Cardiac fibroblast (primary cell): ENCODE measurements at regions not wholly inside any gene's neighbourhood (a gene's known extent, or its start where the extent isn't known, plus 50 kb on each side); places are given as distances from the start of the nearest gene placed in this dataset.
"Not testable (repeated sequence)": the region's sequence is repeated elsewhere in the genome, so short reads cannot be mapped to it uniquely, and the experiment has no call there.

Experiments used
- DNase-seq, 2 donors: peaks; one replicate each; pipeline versions ENCODE4 v3.0.0 to v3.0.0-alpha.2; 2010; ENCODE audit warnings: low read depth in 2 of 2
- H3K4me3 ChIP-seq, 2 donors: replicated peaks in 1 of 2; 1 replicate in 1 of 2; 2 replicates in 1 of 2; pipeline ENCODE4 v1.5.1; 2011; ENCODE audit warnings: low read depth in 2 of 2, low read length in 2 of 2, mild to moderate bottlenecking in 2 of 2, moderate library complexity in 1 of 2
- TF ChIP-seq, protein P1 (sequence below): IDR thresholded peaks from one replicate; pipeline ENCODE4 v1.5.1; 2011; ENCODE audit warnings: low read depth, mild to moderate bottlenecking, low read length, inconsistent platforms

DNA sequence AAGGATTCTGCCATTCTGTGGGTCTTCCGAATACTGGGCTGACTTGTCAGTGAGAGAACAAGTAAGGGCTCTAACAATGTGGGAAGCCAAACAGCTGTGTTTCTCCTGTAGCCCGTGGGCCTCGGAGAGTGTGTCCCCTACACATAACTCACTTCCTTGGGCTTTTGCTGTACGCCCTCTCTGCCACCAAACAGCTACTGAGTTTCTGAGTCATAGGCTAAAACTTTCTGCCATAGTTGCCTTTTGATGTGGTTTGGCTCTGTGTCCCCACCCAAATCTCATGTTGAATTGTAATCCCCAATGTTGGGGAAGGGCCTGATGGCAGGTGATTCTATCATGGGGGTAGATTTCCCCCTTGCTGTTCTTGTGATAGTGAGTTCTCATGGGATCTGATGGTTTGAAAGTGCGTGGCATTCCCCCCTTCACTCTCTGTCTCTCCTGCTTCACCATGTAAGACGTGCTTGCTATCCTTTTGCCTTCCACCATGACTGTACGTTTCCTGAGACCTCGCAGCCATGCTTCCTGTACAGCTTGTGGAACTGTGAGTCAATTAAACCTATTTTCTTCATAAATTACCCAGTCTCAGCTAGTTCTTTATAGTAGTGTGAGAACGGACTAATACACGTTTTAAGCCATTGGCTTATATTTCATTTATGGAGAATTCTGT, 194.8 kb upstream of the HMCN1 start:
- DNase-seq = peak in 1 of 2 donors; percentile 28
- no peak overlapping the region for H3K4me3 ChIP-seq
- TF ChIP-seq, protein P1, sequence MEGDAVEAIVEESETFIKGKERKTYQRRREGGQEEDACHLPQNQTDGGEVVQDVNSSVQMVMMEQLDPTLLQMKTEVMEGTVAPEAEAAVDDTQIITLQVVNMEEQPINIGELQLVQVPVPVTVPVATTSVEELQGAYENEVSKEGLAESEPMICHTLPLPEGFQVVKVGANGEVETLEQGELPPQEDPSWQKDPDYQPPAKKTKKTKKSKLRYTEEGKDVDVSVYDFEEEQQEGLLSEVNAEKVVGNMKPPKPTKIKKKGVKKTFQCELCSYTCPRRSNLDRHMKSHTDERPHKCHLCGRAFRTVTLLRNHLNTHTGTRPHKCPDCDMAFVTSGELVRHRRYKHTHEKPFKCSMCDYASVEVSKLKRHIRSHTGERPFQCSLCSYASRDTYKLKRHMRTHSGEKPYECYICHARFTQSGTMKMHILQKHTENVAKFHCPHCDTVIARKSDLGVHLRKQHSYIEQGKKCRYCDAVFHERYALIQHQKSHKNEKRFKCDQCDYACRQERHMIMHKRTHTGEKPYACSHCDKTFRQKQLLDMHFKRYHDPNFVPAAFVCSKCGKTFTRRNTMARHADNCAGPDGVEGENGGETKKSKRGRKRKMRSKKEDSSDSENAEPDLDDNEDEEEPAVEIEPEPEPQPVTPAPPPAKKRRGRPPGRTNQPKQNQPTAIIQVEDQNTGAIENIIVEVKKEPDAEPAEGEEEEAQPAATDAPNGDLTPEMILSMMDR = no peak

DNA sequence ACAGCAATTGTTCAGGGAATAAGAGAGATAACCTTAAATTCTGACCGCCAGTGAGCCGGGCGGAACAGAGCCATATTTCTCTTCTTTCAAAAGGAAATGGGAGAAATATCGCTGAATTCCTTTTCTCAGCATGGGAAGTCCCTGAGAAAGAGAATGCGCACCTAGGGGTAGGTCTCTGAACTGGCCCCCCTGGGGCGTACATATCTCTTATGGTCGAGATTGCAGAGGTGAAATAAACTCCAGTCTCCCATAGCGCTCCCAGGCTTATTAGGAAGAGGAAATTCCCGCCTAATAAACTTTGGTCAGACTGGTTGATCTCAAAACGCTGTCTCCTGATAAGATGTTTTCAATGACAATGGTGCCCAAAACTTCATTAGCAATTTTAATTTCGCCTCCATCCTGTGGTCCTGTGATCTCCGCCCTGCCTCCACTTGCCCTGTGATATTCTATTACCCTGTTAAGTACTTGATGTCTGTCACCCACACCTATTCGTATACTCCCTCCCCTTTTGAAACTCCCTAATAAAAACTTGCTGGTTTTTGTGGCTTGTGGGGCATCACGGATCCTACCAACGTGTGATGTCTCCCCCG, 195.8 kb upstream of the HMCN1 start:
- not testable (repeated sequence) for DNase-seq, H3K4me3 ChIP-seq

DNA sequence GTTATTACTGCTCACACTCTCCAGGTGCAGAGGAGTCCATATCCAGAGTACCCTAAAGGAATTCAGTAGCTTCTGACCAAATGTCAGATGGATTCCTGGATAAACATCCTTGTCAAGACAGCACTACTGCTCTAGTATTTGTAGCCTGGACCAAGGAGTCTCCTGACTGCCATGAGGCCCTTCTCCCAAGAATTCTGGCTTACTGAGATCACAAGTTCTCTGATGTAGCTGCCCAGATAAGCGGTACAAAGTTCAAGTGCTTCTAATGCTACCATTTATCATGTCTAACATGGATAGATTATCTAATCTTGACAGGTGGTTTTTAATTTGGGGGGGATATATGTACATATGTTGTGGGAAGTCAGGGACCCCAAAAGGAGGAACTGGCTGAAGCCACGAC, 196.6 kb upstream of the HMCN1 start:
- DNase-seq = no peak
- H3K4me3 ChIP-seq = no peak overlapping the region
- TF ChIP-seq, protein P1 = no peak

DNA sequence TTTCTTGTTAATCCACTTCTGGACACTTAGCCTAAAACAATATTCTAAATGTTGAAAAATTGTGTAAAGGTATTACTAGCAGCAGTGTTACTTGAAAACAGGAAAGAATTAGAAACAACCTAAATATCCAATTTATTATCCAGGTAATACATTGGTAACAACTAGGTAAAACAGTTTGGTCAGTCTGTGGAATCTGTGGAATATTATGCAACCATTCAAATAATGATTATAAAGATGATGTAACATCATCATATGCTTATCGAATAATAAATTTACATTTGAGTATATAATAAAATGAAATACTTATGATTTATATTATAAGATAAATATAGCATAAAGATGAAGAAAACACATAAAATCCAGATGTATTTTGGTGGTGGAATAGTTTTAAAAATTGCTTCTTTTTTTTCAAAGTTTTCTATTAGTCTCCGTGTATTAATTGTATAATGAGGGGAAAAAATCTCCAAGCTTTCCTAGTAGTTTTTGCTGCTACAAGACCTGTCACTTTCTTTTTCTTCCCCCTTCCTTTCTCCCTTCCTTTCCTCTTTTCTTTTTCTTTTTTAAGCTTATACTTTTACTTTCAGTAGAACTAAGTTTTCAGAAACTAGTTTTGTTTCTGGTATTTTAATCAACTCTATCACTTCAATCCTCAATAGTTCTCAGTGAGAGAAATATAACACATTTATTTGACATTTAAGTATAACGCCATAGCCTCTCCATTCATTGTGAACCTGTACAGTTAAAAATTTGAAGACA, 197.8 kb upstream of the HMCN1 start:
- TF ChIP-seq, protein P1 = no peak
- no peak overlapping the region for H3K4me3 ChIP-seq
- DNase-seq = no peak

DNA sequence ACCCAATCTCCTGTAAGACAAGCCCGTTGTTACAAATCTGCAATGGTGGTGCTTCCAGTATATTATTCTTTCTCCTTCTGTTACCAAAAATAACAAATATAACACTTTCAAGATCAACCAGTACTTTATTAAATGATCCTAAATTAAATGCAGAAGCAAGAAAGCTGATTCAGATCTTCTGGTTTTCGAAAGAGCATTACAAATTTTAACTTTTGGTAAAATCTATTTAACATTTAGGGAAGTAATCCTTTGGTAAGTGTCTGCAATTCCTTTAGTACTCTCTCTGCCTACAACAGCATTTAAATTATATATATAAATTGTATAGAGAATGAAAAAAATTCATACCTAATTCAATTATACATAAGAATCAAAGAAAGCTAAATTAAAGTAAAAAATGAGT, 198.6 kb upstream of the HMCN1 start:
- TF ChIP-seq, protein P1 = no peak
- no peak overlapping the region for H3K4me3 ChIP-seq
- no peak for DNase-seq

DNA sequence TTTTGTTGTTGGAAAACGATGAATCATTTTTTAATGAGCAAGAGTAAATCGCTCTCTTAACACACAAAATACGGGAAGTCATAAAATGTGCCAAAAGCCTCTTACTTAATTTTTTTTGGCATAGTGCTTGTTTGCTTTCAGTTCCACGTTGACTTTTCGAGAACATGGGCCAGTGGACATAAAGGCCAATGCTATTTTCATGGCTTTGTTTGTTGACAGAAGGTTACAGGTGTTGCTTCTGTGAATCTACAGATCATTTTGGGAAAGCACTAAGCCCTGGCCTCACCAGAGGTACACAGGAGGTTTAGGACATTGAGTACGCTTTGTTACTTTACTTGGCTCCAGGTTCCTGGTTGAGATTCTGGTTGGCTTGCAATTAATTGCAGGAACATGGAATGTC, 199.4 kb upstream of the HMCN1 start:
- TF ChIP-seq, protein P1 = no peak
- no peak for DNase-seq
- H3K4me3 ChIP-seq = no peak overlapping the region

DNA sequence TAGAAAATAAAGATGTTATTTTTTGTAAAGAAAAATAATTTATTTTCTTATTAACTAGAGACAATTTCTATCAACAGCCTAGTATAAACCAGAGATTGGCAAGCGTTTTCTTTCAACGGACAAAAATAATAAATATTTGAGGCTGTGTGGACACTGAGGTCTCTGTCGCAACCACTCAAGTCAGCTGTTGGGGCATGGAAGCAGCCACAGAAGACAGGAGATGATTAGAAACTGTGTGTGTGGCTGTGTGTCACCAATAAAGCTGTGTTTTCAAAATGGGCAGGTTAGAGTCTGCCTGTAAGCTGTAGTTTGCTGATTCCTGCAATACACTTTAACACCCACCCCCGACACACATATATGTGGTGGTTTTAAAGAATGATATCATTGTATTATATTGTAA, 200.6 kb upstream of the HMCN1 start:
- TF ChIP-seq, protein P1 = no peak
- DNase-seq = peak in 1 of 2 donors; percentile 22
- no peak overlapping the region for H3K4me3 ChIP-seq
